ENCODE measurements at regions not wholly inside any gene's neighbourhood (a gene's known extent, or its start where the extent isn't known, plus 50 kb on each side); places are given as distances from the start of the nearest gene placed in this dataset.

- TF ChIP-seq, protein P1, sequence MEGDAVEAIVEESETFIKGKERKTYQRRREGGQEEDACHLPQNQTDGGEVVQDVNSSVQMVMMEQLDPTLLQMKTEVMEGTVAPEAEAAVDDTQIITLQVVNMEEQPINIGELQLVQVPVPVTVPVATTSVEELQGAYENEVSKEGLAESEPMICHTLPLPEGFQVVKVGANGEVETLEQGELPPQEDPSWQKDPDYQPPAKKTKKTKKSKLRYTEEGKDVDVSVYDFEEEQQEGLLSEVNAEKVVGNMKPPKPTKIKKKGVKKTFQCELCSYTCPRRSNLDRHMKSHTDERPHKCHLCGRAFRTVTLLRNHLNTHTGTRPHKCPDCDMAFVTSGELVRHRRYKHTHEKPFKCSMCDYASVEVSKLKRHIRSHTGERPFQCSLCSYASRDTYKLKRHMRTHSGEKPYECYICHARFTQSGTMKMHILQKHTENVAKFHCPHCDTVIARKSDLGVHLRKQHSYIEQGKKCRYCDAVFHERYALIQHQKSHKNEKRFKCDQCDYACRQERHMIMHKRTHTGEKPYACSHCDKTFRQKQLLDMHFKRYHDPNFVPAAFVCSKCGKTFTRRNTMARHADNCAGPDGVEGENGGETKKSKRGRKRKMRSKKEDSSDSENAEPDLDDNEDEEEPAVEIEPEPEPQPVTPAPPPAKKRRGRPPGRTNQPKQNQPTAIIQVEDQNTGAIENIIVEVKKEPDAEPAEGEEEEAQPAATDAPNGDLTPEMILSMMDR (IDR thresholded peaks at IDR 0.05; ENCODE audit: low read depth, low read length), result no peak
Observed at GRCh38 chr9:87007711-87008366, 60.5 kb upstream of the GAS1 start.

GRCh38 chr9:87008667-87009066 is 61.4 kb upstream of the GAS1 start:
- TF ChIP-seq, protein P1 (IDR thresholded peaks at IDR 0.05; ENCODE audit: low read depth, low read length), result no peak
- Histone ChIP-seq H3K4me1 (ENCODE audit: low read depth) (no peaks in the 10 kb centered on the region), H3K36me3 (no peaks in the 10 kb centered on the region), H3K27me3 (no peaks in the 10 kb centered on the region), H3K9me3 (ENCODE audit: low read depth) (no peaks in the 10 kb centered on the region), H3K27ac (no peak overlapping the region), H3K4me3 (no peak overlapping the region)
- DNase-seq (ENCODE audit: low read depth in 1 of 2, low spot score in 1 of 2), result no peak

More at GRCh38 chr9:87007711-87008366, 60.5 kb upstream of the GAS1 start:
- Histone ChIP-seq H3K9me3 (ENCODE audit: low read depth) (no peaks in the 10 kb centered on the region), H3K27me3 (no peaks in the 10 kb centered on the region), H3K36me3 (no peaks in the 10 kb centered on the region), H3K4me1 (ENCODE audit: low read depth) (no peaks in the 10 kb centered on the region), H3K4me3 (no peak overlapping the region), H3K27ac (no peak overlapping the region)
- peak in 1 of 2 donors; percentile 27 for DNase-seq (ENCODE audit: low read depth in 1 of 2, low spot score in 1 of 2)

GRCh38 chr9:87010626-87011025 is 63.3 kb upstream of the GAS1 start:
- no peaks in the 10 kb centered on the region for H3K27me3 ChIP-seq
- TF ChIP-seq, protein P1 (IDR thresholded peaks at IDR 0.05; ENCODE audit: low read depth, low read length), result no peak

DNA sequence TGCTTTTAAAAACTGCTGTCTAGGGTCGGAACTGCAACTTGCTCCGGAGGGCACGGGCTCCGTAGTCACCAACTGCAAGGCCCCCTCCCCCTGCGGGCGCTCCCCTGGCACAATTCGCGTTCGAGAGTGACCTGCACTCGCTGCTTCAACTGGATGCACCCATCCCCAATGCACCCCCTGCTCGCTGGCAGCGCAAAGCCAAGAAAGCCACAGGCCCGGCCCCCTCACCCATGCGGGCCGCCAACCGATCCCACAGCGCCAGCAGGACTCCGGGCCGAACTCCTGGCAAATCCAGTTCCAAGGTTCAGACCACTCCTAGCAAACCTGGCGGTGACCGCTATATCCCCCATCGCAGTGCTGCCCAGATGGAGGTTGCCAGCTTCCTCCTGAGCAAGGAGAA is 64.2 kb upstream of the GAS1 start:
- no peak for DNase-seq (ENCODE audit: low read depth in 1 of 2, low spot score in 1 of 2)
- TF ChIP-seq, protein P1 (IDR thresholded peaks at IDR 0.05; ENCODE audit: low read depth, low read length), result no peak
- H3K27ac ChIP-seq, result no peak overlapping the region
- H3K4me3 ChIP-seq, result no peak overlapping the region
- no peaks in the 10 kb centered on the region for H3K9me3 ChIP-seq (ENCODE audit: low read depth)
- H3K27me3 ChIP-seq, result no peaks in the 10 kb centered on the region
- no peaks in the 10 kb centered on the region for H3K36me3 ChIP-seq
- no peaks in the 10 kb centered on the region for H3K4me1 ChIP-seq (ENCODE audit: low read depth)

More at GRCh38 chr9:87010626-87011025, 63.3 kb upstream of the GAS1 start:
- Histone ChIP-seq H3K9me3 (ENCODE audit: low read depth) (no peaks in the 10 kb centered on the region), H3K27ac (no peak overlapping the region), H3K4me3 (no peak overlapping the region), H3K4me1 (ENCODE audit: low read depth) (no peaks in the 10 kb centered on the region), H3K36me3 (no peaks in the 10 kb centered on the region)
- no peak for DNase-seq (ENCODE audit: low read depth in 1 of 2, low spot score in 1 of 2)

DNA sequence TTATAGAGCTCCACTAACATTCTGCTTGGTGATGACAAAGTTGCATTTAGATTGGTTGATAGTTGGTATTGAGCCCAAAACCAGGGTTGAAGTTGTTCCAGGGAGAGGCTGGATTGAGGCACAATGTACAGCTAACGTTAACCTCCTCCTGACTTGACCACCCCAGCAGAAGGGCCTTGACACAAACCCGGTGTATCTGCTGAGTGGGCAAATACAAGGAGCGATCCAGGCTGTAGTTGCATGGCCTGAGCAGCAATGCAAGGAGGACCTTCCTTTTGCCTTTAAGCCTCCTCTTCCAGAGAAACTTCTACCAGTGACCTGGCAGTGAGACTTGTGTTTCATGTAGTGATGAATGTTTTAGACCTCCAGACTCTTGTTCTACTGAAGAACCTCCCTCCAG is 66.2 kb upstream of the GAS1 start:
- TF ChIP-seq, protein P1 (IDR thresholded peaks at IDR 0.05; ENCODE audit: low read depth, low read length), result no peak
- Histone ChIP-seq H3K4me1 (ENCODE audit: low read depth) (no peaks in the 10 kb centered on the region), H3K9me3 (ENCODE audit: low read depth) (no peaks in the 10 kb centered on the region), H3K4me3 (no peak overlapping the region), H3K27me3 (no peaks in the 10 kb centered on the region), H3K27ac (no peak overlapping the region), H3K36me3 (no peaks in the 10 kb centered on the region)
- no peak for DNase-seq (ENCODE audit: low read depth in 1 of 2, low spot score in 1 of 2)

Measured in cardiac muscle cell (in vitro differentiated cells and primary cell).